ENCODE measurements at regions not wholly inside any gene's neighbourhood (a gene's known extent, or its start where the extent isn't known, plus 50 kb on each side); places are given as distances from the start of the nearest gene placed in this dataset.

DNA sequence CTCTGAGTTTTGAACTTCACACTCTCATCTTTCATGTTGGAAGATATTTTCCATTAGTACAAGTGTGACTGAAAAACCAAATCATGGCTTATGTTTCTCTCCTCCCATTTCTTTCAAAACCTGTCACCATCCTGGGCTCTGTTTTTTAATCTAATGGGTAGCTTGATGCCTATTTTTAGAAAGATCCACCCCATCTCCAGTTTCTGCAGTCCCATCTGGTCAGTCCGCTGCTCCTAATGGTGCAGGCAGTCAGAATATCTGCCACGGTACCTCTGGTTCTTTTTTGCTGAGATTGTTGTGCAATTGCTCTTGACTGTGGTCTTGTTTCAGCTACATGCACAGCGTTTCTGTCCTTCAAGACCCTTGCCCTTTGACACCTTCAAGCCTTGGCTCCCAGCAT, 240.9 kb upstream of the CADM2 start:
- TF ChIP-seq, protein P1, sequence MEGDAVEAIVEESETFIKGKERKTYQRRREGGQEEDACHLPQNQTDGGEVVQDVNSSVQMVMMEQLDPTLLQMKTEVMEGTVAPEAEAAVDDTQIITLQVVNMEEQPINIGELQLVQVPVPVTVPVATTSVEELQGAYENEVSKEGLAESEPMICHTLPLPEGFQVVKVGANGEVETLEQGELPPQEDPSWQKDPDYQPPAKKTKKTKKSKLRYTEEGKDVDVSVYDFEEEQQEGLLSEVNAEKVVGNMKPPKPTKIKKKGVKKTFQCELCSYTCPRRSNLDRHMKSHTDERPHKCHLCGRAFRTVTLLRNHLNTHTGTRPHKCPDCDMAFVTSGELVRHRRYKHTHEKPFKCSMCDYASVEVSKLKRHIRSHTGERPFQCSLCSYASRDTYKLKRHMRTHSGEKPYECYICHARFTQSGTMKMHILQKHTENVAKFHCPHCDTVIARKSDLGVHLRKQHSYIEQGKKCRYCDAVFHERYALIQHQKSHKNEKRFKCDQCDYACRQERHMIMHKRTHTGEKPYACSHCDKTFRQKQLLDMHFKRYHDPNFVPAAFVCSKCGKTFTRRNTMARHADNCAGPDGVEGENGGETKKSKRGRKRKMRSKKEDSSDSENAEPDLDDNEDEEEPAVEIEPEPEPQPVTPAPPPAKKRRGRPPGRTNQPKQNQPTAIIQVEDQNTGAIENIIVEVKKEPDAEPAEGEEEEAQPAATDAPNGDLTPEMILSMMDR (IDR thresholded peaks at IDR 0.05), result no peak
- TF ChIP-seq EZH2 (IDR thresholded peaks at IDR 0.05), result no peak
- no peak for TF ChIP-seq EZH2phosphoT487 (IDR thresholded peaks at IDR 0.05)

Data from neural progenitor cell (in vitro differentiated cells).